ENCODE measurements at regions not wholly inside any gene's neighbourhood (a gene's known extent, or its start where the extent isn't known, plus 50 kb on each side); places are given as distances from the start of the nearest gene placed in this dataset.

DNA sequence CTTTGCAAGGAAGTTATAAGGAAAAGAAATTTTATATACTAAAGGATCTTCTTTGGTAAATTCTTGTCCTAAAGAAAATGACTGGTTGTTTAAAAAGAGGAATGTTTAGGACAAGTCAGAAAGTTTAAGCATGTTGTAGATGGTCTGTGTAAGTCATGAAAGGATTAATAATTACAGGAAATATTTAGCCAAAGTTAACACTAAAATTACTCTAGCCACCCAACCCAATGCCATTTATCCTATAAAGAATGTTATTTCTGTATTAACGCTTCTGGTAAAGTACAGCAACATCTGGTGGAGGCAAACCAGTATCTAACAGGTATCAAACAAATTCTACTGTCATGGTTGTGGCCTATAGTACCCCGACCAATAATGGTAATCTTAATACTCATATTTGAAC, 546.9 kb upstream of the PKDCC start:
- FAIRE-seq = peak; percentile 33

DNA sequence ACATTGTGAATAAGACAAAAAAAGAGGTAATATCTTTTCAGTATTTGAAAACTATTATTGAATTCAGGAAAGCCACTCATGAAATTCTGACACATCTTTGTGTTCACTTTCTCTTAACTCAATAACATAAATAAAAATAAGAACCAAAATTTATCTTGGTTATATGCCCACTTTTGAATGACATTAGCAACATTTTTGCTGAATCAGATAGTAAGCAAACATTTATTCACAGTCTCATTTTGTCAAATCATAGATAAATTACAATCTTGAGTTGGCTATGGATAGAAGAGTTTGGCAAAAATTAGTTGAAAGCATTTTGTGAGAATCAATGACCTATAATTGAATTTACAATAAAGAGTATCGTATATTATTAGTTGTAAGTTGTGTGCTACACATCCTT, 545.1 kb upstream of the PKDCC start:
- peak; percentile 22 for FAIRE-seq

DNA sequence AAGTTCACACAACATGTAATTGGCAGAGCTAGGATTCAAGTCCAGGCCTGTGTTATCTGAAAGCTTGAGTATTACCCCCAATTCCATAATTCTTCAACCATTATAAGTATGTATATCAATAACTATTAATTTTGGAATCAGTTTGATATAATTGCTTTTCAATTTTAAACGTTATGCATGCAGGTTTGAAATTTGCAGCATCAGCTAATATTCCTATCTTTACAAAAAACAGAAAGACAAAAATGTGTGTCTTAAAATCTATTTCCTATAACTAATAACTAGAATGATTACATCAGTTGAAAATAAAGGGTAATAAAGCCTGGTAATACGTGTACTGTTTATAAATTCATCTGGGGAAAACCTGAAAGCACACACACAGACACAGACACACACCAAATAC, 543.3 kb upstream of the PKDCC start:
- FAIRE-seq = no peak

DNA sequence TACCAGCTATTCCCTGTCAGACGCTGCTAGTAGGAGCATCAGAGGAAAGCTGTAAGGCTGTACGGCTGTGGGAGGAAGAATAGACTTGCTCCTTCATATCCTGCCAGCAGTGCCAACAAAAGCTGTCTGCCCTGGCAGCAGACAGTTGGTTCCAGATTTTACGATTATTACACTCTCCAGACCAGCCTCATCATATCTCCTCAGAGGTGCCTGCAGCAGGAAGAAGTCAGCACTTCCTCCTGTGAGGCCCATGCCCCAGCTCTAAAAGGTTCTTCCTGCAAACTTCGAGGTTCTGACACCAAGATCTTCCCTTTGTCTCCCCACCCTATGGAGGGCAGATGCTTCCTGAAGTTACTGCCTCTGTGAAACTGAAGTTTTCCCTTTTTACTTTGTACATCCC, 537.7 kb upstream of the PKDCC start:
- no peak for FAIRE-seq

DNA sequence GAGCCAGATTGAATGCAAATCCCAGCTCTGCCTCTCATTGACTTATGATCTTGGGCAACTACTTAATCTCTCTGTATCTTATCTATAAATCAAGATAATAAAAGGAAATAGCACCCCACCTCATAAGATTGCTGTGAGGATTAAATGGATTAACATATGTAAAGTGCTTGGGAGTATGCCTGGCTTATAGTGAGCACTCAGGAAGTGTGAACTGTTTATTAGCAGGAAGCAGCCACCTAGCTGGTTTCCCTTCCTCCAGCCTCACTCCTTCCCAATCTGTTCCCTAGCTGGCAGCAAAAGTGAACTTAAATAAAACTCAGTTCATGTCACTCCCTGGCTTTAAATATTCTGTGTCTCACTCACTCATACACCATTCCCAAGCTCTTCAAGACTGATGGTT, 526.6 kb upstream of the PKDCC start:
- FAIRE-seq = no peak

DNA sequence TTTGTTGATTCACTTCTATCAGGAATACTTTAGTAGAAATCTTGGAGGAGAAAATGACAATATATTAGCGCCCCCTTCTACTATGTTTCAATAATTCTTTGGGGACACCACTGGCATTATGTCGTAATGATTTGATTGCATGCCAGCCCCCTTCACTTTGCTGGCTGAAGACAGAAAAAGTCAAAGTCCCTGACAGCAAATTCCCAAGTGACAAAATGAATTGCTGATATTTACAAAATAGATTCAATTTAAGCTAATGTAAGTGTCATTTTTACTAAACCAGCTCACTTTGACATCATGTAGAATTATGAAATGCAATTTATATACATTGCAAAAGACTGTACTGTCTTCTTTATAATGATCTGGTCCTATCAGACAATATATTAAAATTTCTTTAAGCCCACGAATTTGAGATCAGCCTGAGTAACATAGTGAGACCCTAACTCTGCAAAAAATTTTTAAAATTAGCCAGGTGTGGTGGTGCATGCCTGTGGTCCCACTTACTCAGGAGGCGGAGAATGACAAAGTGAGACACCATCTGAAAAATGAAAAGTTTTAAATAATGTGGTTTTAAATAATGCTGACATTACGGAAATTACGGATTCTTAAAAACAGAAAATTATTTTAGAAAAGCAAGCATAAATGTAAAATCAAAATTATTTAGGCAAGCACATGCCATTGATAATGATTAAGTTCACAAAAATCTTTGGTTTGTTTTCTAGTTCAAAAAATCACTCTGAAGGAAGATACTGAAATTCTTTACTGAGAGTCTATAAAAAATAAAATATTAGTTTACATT, 520.1 kb upstream of the PKDCC start:
- peak; percentile 53 for FAIRE-seq

DNA sequence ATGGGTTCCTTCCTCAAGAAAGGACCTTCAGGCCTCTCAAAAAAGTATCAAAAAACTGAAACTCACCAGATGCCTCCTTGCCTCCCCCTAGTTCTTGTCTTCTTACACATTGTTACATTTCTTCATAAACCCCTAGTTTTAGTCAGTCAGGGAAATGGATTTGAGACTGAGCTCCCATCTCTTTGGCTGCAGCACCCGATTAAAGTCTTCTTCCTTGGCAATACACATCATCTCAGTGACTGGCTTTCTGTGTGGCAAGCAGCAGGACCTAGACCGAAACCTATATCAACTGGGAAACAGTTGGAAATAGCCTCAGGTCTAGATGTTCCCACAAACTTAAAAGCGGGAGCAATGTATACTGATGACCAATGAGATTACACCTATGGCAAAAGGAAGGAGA, 512.2 kb upstream of the PKDCC start:
- no peak for FAIRE-seq

DNA sequence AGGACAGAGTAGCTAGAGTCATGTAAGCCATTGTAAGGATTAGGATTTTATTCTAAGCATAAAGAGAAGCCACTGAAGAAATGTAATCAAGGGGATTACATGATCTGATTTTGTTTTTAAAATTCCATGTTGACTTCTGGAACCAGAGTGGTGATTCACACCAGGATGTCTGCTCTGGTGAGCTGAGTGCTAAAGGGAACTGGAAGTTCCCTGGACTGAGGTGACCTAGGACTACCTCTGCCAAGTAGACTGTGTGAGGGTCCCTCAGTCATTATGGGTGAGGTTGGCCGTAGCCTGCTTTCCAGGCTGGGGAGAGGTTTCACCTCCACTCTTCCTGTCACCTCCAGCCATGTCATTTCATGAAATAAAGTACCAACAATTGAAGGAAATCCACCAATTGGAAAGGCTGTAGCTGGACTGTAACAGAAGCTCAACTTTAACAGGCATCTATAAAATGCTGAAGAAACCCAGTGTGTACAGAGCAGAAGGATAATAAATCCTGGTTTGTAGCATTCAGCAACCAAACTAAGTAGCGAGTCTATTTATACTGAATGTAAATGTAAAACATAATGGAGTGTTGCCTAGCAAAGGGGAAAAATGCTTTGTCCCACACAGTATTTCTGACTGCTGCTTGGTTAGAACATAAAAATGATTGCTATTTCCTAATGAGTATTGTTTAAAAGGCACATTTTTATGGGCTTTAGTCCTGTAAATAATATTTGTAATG, 507.4 kb upstream of the PKDCC start:
- FAIRE-seq = no peak

DNA sequence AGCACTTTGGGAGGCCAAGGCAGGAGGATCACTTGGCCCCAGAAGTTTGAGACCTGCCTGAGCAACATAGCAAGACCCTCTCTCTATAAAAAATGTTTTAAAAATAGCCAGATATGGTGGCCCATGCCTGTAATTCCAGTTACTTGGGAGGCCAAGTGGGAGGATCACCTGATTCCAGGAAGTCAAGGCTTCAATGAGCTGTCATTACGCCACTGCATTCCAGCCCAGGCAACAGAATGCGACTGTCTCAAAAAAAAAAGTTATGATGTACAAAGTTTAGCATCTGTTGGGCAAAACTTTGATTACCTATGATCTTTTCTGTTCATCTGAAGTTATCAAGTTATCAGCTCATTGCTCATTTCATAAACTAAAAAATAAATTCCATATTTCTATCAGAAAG, 504.1 kb upstream of the PKDCC start:
- FAIRE-seq = no peak

DNA sequence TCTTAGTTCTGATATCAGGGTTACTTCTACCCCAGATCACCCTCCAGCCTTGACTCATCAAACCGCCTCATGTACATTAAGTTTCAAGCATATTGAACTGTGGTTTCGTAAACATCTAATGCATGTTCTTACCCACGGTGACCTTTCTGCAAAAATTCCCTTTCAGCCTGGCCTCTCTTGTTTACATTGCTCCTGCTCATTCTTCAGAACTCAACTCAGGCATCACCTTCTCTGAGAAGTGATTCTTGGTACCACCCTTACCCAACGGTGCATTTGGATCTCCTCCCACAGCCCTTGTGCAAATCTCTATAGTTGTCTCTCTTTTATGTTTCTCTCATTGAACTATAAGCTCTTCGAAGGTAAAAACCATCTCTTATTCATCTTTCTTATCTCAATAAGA, 503.1 kb upstream of the PKDCC start:
- no peak for FAIRE-seq

DNA sequence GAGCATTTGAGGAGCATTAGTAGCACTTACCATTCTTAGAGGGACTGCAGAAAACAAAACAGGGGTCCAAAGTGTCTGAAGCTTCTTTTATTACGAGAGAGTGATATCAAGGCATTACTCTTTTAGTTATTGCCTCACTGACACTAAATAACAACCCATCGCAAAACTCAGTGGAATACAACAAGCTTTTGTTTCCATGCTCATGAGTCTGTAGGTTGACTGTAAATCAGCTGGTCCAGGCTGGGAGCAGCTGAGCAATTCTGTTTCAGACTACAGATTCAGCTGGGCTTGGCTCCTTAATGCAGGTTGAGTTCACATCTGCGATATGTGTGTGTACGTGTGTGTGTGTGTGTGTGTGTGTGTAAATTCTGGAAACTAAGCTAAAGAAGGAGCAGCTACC, 501.8 kb upstream of the PKDCC start:
- FAIRE-seq = no peak

DNA sequence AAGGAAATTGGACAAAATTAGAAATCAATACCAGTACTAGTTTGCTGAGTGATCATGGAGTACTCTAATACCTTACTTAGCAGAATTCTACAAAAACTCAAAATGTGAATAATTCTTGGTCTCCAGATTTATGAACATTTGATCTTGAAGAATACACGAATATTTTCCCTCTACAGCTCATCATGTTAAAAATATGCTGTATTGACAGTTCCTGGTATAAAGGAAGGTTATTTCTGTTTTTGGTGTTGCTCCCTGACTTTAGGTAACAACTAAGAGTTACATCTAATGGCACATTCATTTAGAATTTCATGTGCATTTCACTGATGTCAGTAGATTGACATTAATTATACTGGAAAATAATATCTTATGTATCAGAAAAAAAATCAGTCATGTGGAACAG, 479.2 kb upstream of the PKDCC start:
- no peak for FAIRE-seq

DNA sequence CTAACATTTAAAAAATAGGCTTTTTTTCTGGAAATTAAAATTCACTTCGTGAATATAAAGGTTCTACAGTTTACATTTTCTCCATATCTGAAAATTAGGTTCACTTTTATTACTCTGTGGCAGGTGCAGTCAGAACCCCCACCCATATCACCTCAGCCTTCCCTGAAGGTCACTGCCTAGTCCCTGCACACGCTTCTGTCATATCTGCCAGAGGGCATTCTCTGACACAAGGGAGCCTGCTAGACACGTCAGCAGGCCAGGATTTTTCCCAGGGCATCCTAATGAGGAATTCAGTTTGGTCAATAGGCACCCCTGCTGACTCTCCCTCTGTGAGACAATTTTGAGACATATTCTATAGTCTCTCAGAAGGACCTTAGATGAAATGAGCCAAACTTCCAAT, 475.7 kb upstream of the PKDCC start:
- FAIRE-seq = no peak

DNA sequence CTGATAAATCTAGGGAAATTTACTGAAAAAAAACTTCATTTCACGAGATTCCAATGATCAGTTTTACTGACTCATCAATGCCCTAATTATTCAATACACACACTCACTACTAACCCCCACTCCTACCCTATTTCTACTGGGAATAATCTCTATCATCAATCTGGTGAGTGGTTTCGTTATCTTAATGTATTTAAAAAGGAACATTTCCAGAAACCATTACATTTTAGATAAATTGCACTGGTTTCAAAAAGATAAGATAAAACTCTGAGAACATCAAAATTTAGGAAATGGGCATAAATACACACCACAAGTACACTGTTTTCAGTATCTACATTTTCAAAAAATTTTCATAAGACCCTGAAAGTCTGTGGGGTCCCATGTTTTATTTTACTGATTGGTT, 471.4 kb upstream of the PKDCC start:
- no peak for FAIRE-seq

DNA sequence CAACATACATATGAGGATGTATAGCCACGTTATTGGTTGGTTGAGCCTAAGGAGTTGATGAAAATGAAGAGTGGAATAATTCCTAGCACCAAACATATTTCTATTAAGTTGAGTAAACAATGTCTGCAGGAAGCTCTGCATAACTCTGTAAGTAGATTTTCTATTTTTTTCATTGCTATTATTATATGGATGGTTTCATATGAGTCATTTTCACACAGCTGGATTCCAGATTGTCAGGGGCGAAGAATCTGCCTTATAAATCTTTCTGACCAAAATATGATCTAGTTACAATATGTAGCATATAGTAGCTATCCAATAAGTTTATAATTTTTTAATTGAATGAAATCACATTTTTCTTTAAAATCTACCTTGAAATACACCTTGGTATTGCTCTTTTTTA, 468.0 kb upstream of the PKDCC start:
- peak; percentile 37 for FAIRE-seq

DNA sequence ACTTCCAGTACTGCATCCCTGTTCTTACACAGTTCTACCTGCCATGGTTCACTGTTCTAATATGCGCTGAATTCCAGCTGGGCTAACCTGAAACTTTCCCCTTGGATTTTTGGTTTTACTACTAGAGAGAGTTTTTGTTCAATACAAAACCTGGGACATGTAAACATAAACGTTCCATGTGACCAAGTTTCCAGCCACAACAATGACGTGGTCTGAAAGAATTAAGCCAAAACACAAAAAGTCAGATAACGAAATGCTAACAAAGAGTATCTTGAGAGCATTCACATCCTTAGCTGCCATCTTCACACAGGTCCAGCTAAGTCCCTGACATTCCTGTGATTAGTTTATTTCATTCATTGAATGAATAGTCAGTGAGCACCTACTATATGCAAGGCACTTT, 467.0 kb upstream of the PKDCC start:
- no peak for FAIRE-seq

DNA sequence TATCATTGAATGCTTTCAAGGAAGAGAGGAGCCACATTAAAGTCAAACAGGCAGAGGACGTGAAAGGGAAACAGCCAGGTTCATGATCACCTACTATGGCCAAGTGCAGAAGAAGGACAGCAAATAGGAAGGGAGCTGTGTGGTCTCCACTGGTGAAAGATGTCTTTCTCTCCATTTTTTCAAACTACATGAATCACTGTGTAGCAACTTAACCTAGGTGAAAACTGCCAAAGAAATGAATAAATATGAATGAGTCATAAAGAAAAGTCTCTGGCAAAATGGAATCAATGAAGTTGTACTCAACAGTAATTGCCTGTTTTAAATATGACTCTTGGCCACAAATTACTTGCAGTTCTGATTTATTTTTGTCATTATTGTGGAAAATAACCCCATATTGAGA, 452.6 kb upstream of the PKDCC start:
- no peak for FAIRE-seq

DNA sequence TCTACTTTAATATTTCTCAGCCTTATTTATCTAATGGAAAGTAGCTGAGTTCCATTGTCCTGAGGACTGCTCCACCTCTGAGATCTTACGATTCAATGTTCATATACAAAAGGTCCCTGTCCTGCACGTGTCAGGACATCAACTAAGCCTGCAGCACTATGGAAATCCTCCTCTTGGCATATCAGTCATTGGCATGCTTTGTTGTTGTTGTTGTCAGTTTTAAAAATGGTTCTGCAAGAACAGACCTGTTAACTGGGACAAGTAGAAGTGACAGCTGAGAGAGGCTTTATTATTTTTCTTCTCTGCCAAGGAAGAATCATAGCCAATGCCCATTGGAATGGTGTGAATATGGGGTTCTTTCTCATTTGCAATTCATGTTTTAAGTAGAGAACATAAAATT, 450.1 kb upstream of the PKDCC start:
- no peak for FAIRE-seq

DNA sequence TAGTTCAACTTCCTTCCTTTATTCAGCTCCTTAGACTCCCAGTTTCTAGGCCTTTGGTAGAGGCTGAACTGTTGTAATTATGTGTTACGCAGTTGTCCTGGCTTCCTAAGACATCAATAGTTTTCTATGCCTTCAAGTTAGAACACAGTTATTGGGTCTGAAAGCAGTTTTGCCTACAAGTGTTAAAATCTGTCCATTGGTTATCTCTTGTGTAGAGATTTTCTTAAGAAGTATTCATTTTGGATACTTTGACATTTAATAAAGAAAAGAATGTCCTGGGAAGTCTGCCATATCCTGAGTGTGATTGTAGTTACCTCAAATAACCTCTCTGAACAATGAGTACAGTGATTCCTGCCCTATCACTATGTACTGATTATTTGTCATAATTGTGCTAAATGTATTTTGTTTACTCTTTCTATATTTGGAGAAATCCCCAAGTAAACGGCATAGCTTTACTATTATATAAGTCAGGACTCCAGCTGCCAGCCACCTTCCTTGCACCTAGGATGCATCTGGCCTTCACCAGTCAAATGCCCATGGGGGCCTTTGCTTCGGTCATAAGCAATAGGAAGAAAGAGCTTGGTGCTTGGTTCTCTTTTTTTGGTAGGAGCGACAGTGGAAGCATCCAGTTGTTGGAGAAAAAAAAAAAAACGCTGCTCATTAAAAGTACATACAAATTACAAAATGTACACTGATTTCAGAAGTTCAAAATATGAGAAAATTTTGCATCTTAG, 449.5 kb upstream of the PKDCC start:
- FAIRE-seq = peak; percentile 64

DNA sequence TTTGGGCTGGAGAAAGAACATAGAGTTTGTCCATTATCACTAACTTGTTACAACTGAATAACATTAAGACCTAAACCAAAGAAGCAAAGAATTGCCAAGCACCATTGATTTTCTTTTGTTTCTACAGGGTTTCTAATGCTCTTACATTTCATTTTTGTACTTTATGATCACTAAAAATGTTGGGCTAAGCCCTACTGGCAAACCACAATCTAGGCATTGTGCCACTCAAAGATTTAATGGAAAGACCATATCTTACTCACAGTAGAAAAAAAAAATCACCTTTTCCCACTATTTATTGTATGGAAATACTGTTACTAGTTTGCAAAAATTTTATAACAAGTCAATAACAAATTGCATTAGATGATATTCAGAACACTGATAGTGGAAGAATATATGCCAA, 447.4 kb upstream of the PKDCC start:
- peak; percentile 84 for FAIRE-seq

DNA sequence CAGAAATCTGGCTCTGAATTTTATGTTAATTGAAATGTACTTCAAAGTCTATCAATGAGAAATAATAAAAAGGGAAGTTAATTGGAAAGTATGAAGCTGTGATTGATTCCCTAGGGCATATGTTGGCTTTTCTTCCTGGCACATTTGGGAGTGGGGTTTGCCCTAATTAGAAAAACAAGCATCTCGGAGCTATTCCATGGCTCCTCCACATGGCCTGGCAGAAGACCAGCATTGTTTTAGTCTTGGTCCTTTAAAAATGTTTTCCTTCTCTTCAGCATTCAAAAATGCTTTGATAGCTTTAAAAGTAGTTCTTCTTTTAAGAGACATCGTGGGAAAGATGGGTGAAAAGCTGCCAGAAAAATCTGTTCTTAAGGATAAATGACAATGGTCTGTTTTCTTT, 445.5 kb upstream of the PKDCC start:
- no peak for FAIRE-seq

DNA sequence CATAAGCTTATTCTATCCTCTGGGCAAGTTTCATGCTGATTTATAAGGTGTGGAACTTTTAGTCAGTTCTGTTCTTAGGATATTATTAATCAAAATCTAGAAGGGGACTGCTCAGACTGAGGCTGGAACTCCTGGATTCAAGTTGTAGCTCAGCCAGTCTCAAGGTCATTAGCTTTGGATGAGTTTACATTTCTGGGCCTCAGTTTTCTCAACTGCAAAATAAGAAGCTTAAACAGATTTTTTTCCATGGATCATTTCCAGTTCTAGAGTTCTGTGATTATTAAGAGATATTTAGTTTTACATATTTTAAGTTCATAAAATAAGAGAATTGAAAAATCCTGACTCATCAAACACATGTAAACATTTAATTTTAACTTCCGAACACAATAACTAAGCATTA, 442.5 kb upstream of the PKDCC start:
- FAIRE-seq = peak; percentile 74

DNA sequence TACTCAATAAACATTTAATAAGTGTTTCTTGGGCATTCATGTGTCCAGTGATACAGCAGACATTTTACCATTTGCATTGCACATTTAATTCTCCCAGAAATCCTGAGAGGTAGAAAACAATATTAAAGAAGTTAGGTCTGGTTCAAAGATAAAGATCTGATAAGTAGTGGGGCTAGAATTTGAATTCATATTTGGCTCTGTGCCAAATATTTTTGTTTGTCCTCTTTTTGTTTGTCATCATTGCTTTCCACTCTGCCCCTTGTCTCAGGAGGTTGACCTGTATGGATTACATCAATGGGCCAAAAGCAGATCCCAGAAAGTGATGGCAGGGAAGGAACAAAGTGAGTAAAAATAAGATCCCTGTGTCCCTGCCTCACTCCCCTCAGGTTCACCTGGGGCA, 441.9 kb upstream of the PKDCC start:
- FAIRE-seq = no peak
